Endothelial cell of umbilical vein (primary cell): ENCODE measurements at regions not wholly inside any gene's neighbourhood (a gene's known extent, or its start where the extent isn't known, plus 50 kb on each side); places are given as distances from the start of the nearest gene placed in this dataset.

Experiments used
- CTCF ChIP-seq, 2 donors: IDR thresholded peaks; 1 replicate in 1 of 2; 2 replicates in 1 of 2; pipeline ENCODE4 v1.5.1; 2011; ENCODE audit warnings: low read length in 2 of 2, mild to moderate bottlenecking in 2 of 2, moderate library complexity in 2 of 2, control low read depth in 1 of 2, inconsistent platforms in 1 of 2, low read depth in 1 of 2; ENCODE audit not compliant: insufficient read depth in 1 of 2; ENCODE audit errors: extremely low read depth in 1 of 2
- EZH2 ChIP-seq: IDR thresholded peaks from 2 replicates; pipeline ENCODE4 v1.6.1; 2012; ENCODE audit warnings: borderline replicate concordance, low read depth, mild to moderate bottlenecking, moderate library complexity, low read length, inconsistent platforms; ENCODE audit not compliant: severe bottlenecking
- GATA2 ChIP-seq: IDR thresholded peaks from 2 replicates; pipeline ENCODE4 v1.7.0; 2011; ENCODE audit warnings: low read depth, mild to moderate bottlenecking, moderate library complexity, mixed read lengths, low read length; ENCODE audit not compliant: insufficient read length, insufficient read depth
- JUN ChIP-seq: IDR thresholded peaks from 2 replicates; pipeline ENCODE4 v1.6.1; 2011; ENCODE audit warnings: borderline replicate concordance, low read depth; ENCODE audit not compliant: insufficient read length, insufficient read depth
- MYC ChIP-seq: IDR thresholded peaks from one replicate; pipeline ENCODE4 v1.6.1; 2011; ENCODE audit warnings: mild to moderate bottlenecking, low read depth, low read length
- POLR2A ChIP-seq: IDR thresholded peaks from 2 replicates; pipeline ENCODE4 v1.6.1; 2012; ENCODE audit warnings: low read depth, mild to moderate bottlenecking, control low read depth, low read length
- TF ChIP-seq, protein P1 (sequence below): IDR thresholded peaks from 2 replicates; pipeline ENCODE4 v1.6.1; 2011; ENCODE audit not compliant: insufficient read depth, insufficient read length

DNA sequence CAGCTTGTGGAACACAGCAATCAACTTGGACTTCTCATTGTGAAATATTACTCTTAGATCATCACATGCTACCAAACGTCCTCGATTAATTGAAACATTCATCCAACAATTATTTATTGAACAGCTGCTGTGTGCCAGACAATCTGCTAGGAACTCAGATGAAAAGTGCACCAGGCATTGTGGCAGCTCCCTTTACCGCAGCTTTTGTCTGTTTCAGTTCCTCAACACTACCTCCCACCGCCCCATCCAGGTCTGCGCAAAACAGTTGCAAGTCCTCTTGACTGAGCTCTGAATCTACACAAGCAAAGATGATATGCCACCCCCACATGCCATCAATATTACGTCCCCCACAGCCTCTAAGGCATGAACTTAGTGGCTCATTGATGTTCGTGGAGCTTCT is 1094.4 kb upstream of the MAP3K7 start:
- TF ChIP-seq GATA2 (no peak), CTCF (IDR thresholded peaks at IDR 0.05; ENCODE audit: extremely low read depth in 1 of 2, insufficient read depth in 1 of 2, low read depth in 1 of 2, low read length in 2 of 2) (no peak), EZH2 (no peak), POLR2A (no peak), JUN (no peak), MYC (no peak)
- TF ChIP-seq, protein P1, sequence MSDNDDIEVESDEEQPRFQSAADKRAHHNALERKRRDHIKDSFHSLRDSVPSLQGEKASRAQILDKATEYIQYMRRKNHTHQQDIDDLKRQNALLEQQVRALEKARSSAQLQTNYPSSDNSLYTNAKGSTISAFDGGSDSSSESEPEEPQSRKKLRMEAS, result no peak
